GM21825 (cell line): ENCODE measurements at regions not wholly inside any gene's neighbourhood (a gene's known extent, or its start where the extent isn't known, plus 50 kb on each side); places are given as distances from the start of the nearest gene placed in this dataset.

Experiments
- ATAC-seq: cut with Tn5 transposase; IDR thresholded peaks from one replicate; pipeline ENCODE4 v1.9.1; 2021; ENCODE audit warnings: mild to moderate bottlenecking, moderate library complexity; ENCODE audit not compliant: unreplicated experiment

- no peak for ATAC-seq
Observed at GRCh38 chr2:111657351-111657975, 226.5 kb downstream of the ANAPC1 start.

- ATAC-seq = no peak
Observed at GRCh38 chr2:111659361-111660333, 224.3 kb downstream of the ANAPC1 start.

- no peak for ATAC-seq
Observed at GRCh38 chr2:111660811-111661210, 223.2 kb downstream of the ANAPC1 start.

- no peak for ATAC-seq
Observed at GRCh38 chr2:111661286-111661940, 222.6 kb downstream of the ANAPC1 start.

GRCh38 chr2:111662039-111662770 lies 221.8 kb downstream of the ANAPC1 start:
- ATAC-seq = no peak

- ATAC-seq = peak; percentile 60
Observed at GRCh38 chr2:111662771-111663470, 221.1 kb downstream of the ANAPC1 start.

- no peak for ATAC-seq
Observed at GRCh38 chr2:111663471-111664274, 220.3 kb downstream of the ANAPC1 start.

- no peak for ATAC-seq
Observed at GRCh38 chr2:111664275-111664850, 219.6 kb downstream of the ANAPC1 start.

GRCh38 chr2:111665011-111665410 lies 219.0 kb downstream of the ANAPC1 start:
- ATAC-seq = no peak

- no peak for ATAC-seq
Observed at GRCh38 chr2:111665551-111666116, 218.4 kb downstream of the ANAPC1 start.

GRCh38 chr2:111666160-111666559 lies 217.8 kb downstream of the ANAPC1 start:
- no peak for ATAC-seq

GRCh38 chr2:111667001-111667400 lies 217.0 kb downstream of the ANAPC1 start:
- ATAC-seq = no peak

GRCh38 chr2:111667542-111668273 lies 216.3 kb downstream of the ANAPC1 start:
- no peak for ATAC-seq

- no peak for ATAC-seq
Observed at GRCh38 chr2:111668274-111668616, 215.7 kb downstream of the ANAPC1 start.

- ATAC-seq = no peak
Observed at GRCh38 chr2:111668741-111669140, 215.3 kb downstream of the ANAPC1 start.

- no peak for ATAC-seq
Observed at GRCh38 chr2:111669928-111670695, 213.9 kb downstream of the ANAPC1 start.

GRCh38 chr2:111670776-111671175 lies 213.2 kb downstream of the ANAPC1 start:
- ATAC-seq = no peak
